ENCODE measurements at regions not wholly inside any gene's neighbourhood (a gene's known extent, or its start where the extent isn't known, plus 50 kb on each side); places are given as distances from the start of the nearest gene placed in this dataset.

DNA sequence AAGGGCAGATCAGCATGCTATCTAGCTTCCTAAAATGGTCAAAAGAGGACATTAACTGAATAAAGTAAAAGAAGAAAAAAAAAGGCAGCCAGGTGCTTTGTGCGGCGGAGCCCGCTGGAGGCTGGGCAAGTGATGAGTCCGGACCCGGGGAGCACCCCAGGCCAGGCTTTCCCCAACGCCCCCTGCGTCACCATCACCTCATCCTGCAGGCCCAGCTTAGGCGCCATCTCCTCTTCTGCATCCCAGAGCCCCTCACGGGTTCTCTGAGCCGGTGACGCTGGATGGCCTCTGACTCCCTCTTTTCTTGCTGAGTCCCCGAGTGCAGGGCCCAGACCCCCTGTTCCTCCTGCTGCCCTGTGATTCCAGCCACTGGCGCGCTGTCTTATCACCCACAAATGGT is 250.1 kb downstream of the TBXT start:
- TF ChIP-seq CTCF (conservative IDR thresholded peaks at IDR 0.05): no peak
- TF ChIP-seq ZFX (IDR thresholded peaks at IDR 0.05): no peak
